H1 (cell line): ENCODE measurements at regions not wholly inside any gene's neighbourhood (a gene's known extent, or its start where the extent isn't known, plus 50 kb on each side); places are given as distances from the start of the nearest gene placed in this dataset.

Source experiments
- CTCF ChIA-PET: fragments of 300-600 bp; sonication (Branson Sonifier 250); formaldehyde crosslinking; loops from one replicate; lab custom pipeline; 2021; ENCODE audit not compliant: partially characterized antibody; lab: Charles Lee
- POLR2A ChIA-PET: fragments of 300-600 bp; sonication (Branson Sonifier 250); formaldehyde crosslinking; loops from one replicate; lab custom pipeline; 2021; ENCODE audit warnings: inconsistent platforms; ENCODE audit not compliant: partially characterized antibody; lab: Charles Lee
- DNase-seq, 2 experiments: peaks; one replicate each; pipeline versions ENCODE4 v3.0.0 to v3.0.0-alpha.2; 2010 to 2022; ENCODE audit warnings: low spot score in 2 of 2, low read depth in 1 of 2, mixed read lengths in 1 of 2
- FAIRE-seq: peaks from 2 replicates; lab custom pipeline; 2011; peaks lifted over from hg19 to GRCh38; lab: Jason Lieb, UNC
- H2AFZ ChIP-seq: 2 replicates; pipeline ENCODE4 v1.8.1; 2012; ENCODE audit warnings: low read length, inconsistent platforms
- H2AK5ac ChIP-seq: 2 replicates; pipeline ENCODE4 v1.6.1; 2013; ENCODE audit warnings: low read depth, low read length
- H2BK120ac ChIP-seq: replicated peaks from 2 replicates; pipeline ENCODE3; 2013; ENCODE audit warnings: low read depth, low read length, inconsistent platforms
- H2BK12ac ChIP-seq: 2 replicates; pipeline ENCODE4 v1.6.1; 2013; ENCODE audit warnings: low read depth, low read length
- H2BK15ac ChIP-seq: 2 replicates; pipeline ENCODE4 v1.6.1; 2013; ENCODE audit warnings: low read length
- H2BK20ac ChIP-seq: 2 replicates; pipeline ENCODE4 v1.6.1; 2013; ENCODE audit warnings: low read length
- H2BK5ac ChIP-seq: 2 replicates; pipeline ENCODE4 v1.6.1; 2013; ENCODE audit warnings: low read depth, low read length
- H3K14ac ChIP-seq: 2 replicates; pipeline ENCODE4 v1.6.1; 2013; ENCODE audit warnings: inconsistent platforms; ENCODE audit not compliant: insufficient read length
- H3K18ac ChIP-seq: 2 replicates; pipeline ENCODE4 v1.6.1; 2013; ENCODE audit warnings: low read length; ENCODE audit errors: extremely low read depth
- H3K23ac ChIP-seq: 2 replicates; pipeline ENCODE4 v1.6.1; 2013; ENCODE audit warnings: inconsistent platforms; ENCODE audit not compliant: insufficient read length
- H3K23me2 ChIP-seq: 2 replicates; pipeline ENCODE4 v1.6.1; 2013; ENCODE audit warnings: low read depth, low read length
- H3K27ac ChIP-seq: 2 replicates; pipeline ENCODE4 v1.6.1; 2011; ENCODE audit warnings: low read depth, low read length, inconsistent platforms
- H3K27me3 ChIP-seq, 4 experiments: replicated peaks in 1 of 4; 1 replicate in 1 of 4; 2 replicates in 3 of 4; pipeline versions ENCODE4 v1.6.1 to v1.8.1; 2011 to 2013; ENCODE audit warnings: low read length in 3 of 4, mild to moderate bottlenecking in 3 of 4, inconsistent platforms in 2 of 4, mixed read lengths in 2 of 4, moderate library complexity in 1 of 4; ENCODE audit not compliant: control insufficient read depth in 3 of 4, insufficient read depth in 3 of 4; ENCODE audit errors: extremely low read depth in 1 of 4
- H3K36me3 ChIP-seq, 4 experiments: 2 replicates each; pipeline versions ENCODE4 v1.6.1 to v1.8.1; 2011 to 2013; ENCODE audit warnings: mild to moderate bottlenecking in 4 of 4, low read length in 3 of 4, moderate library complexity in 2 of 4, control low read depth in 1 of 4, inconsistent platforms in 1 of 4; ENCODE audit not compliant: insufficient read depth in 4 of 4, control insufficient read depth in 2 of 4
- H3K4ac ChIP-seq: replicated peaks from 2 replicates; pipeline ENCODE3; 2013; ENCODE audit warnings: low read length, low read depth, mixed read lengths, inconsistent platforms; ENCODE audit not compliant: insufficient read length
- H3K4me1 ChIP-seq, 4 experiments: replicated peaks in 1 of 4; 1 replicate in 1 of 4; 2 replicates in 3 of 4; pipeline versions ENCODE4 v1.6.1 to v1.8.1; 2011 to 2013; ENCODE audit warnings: low read length in 3 of 4, inconsistent platforms in 2 of 4, mixed read lengths in 1 of 4; ENCODE audit not compliant: insufficient read depth in 4 of 4, control insufficient read depth in 3 of 4
- H3K4me2 ChIP-seq, 2 experiments: 2 replicates each; pipeline versions ENCODE4 v1.6.1 to v1.8.1; 2011 to 2013; ENCODE audit warnings: low read depth in 2 of 2, low read length in 2 of 2, control low read depth in 1 of 2, inconsistent platforms in 1 of 2, mild to moderate bottlenecking in 1 of 2; ENCODE audit not compliant: insufficient read depth in 1 of 2
- H3K4me3 ChIP-seq, 4 experiments: fragments of 200-600, 300-600 bp in 1 of 4; sonication (generic), shearing (Covaris generic), sonication (Bioruptor Twin) in 1 of 4; 2 replicates each; pipeline versions ENCODE4 v1.5.1 to v1.8.1; 2011 to 2016; ENCODE audit warnings: low read length in 4 of 4, low read depth in 3 of 4, control low read depth in 2 of 4, inconsistent platforms in 2 of 4, mild to moderate bottlenecking in 2 of 4, mixed read lengths in 1 of 4, moderate library complexity in 1 of 4; ENCODE audit not compliant: insufficient read depth in 2 of 4; ENCODE audit errors: extremely low read depth in 1 of 4
- H3K56ac ChIP-seq: replicated peaks from 2 replicates; pipeline ENCODE3; 2013; ENCODE audit warnings: low read depth, mild to moderate bottlenecking, mixed read lengths, low read length, inconsistent platforms; ENCODE audit not compliant: insufficient read length
- H3K79me1 ChIP-seq: 2 replicates; pipeline ENCODE4 v1.6.1; 2013; ENCODE audit warnings: low read depth, low read length, control low read depth
- H3K79me2 ChIP-seq, 2 experiments: 2 replicates each; pipeline versions ENCODE4 v1.6.1 to v1.8.1; 2012 to 2013; ENCODE audit warnings: low read length in 2 of 2, mild to moderate bottlenecking in 2 of 2, inconsistent platforms in 1 of 2; ENCODE audit not compliant: insufficient read depth in 2 of 2, control insufficient read depth in 1 of 2
- H3K9ac ChIP-seq, 4 experiments: replicated peaks in 1 of 4; 1 replicate in 1 of 4; 2 replicates in 3 of 4; pipeline versions ENCODE4 v1.6.1 to v1.8.1; 2011 to 2013; ENCODE audit warnings: low read depth in 3 of 4, low read length in 3 of 4, control low read depth in 2 of 4, mild to moderate bottlenecking in 2 of 4, moderate library complexity in 2 of 4, inconsistent platforms in 1 of 4; ENCODE audit errors: extremely low read depth in 1 of 4
- H3K9me3 ChIP-seq, 2 experiments: 2 replicates each; pipeline versions ENCODE4 v1.6.1 to v1.8.1; 2012 to 2013; ENCODE audit warnings: mild to moderate bottlenecking in 2 of 2, moderate library complexity in 2 of 2, control low read depth in 1 of 2, inconsistent platforms in 1 of 2, low read depth in 1 of 2, low read length in 1 of 2, mixed read lengths in 1 of 2; ENCODE audit not compliant: insufficient read depth in 2 of 2
- H4K20me1 ChIP-seq, 2 experiments: replicated peaks in 1 of 2; 2 replicates each; pipeline versions ENCODE3 to v1.8.1; 2011 to 2013; ENCODE audit warnings: inconsistent platforms in 2 of 2, low read length in 2 of 2, mild to moderate bottlenecking in 1 of 2; ENCODE audit not compliant: insufficient read depth in 2 of 2, control insufficient read depth in 1 of 2
- H4K5ac ChIP-seq: 2 replicates; pipeline ENCODE4 v1.6.1; 2013; ENCODE audit warnings: low read length, low read depth, mixed read lengths, inconsistent platforms; ENCODE audit not compliant: insufficient read length
- H4K8ac ChIP-seq: 2 replicates; pipeline ENCODE4 v1.8.0; 2013; ENCODE audit warnings: mild to moderate bottlenecking, moderate library complexity, low read length, inconsistent platforms; ENCODE audit not compliant: insufficient read depth; ENCODE audit errors: extremely low read depth
- H4K91ac ChIP-seq: replicated peaks from 2 replicates; pipeline ENCODE3; 2013; ENCODE audit warnings: low read length, mixed read lengths, inconsistent platforms; ENCODE audit not compliant: insufficient read length
- BACH1 ChIP-seq: IDR thresholded peaks from 2 replicates; pipeline ENCODE4 v1.6.1; 2012; ENCODE audit warnings: low read length, improper control_type of control experiment
- YY1 ChIP-seq: IDR thresholded peaks from 2 replicates; pipeline ENCODE4 v1.6.1; 2011; ENCODE audit warnings: low read depth, mild to moderate bottlenecking, low read length
- WGBS, 2 experiments: shearing (Covaris generic) in 1 of 2; methylation state at CpG; one replicate each; pipeline versions ENCODE4 v1.1.6 to v1.1.7; 2013 to 2015; ENCODE audit warnings: low lambda C conversion rate in 2 of 2, mixed read lengths in 2 of 2, inconsistent platforms in 1 of 2, low coverage in 1 of 2, missing lambda C conversion rate in 1 of 2; ENCODE audit not compliant: insufficient replicate concordance in 2 of 2, insufficient coverage in 1 of 2, insufficient read length in 1 of 2; ENCODE audit errors: extremely low coverage in 1 of 2, missing lambda C conversion rate in 1 of 2; 5-methylcytosine and 5-hydroxymethylcytosine counted together

DNA sequence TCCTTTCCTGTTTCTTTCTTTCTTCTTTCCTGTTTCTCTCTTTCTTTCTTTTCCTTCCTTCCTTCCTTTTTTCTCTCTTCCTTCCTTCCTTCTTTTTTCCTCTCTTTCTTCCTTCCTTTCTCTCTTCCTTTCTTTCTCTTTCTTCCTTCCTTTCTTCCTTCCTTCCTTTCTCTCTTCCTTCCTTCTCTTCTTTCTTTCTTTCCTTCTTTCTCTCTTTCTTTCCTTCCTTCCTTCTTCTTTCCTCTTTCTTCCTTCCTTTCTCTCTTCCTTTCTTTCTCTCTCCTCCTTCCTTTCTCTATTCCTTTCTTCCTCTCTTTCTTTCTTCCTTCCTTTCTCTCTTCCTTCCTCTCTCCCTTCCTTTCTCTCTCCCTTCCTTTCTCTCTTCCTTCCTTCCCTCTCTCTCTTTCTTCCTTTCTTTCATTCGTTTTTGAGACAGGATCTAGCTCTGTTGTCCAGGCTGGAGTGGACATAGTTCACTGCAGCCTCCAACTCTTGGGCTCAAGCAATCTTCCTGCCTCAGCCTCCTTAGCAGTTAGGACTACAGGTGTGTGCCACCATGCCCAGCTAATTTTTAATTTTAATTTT is 170.8 kb upstream of the GMDS start:
- H2BK120ac ChIP-seq: no peak overlapping the region
- no peak for DNase-seq
- H3K79me2 ChIP-seq: no peaks in the 10 kb centered on the region
- H2BK20ac ChIP-seq: no peak overlapping the region
- H3K9ac ChIP-seq: no peak overlapping the region
- H3K4me2 ChIP-seq: no peak overlapping the region
- H3K27ac ChIP-seq: no peak overlapping the region
- 62% methylated on average over 1 of the region's 1 CpG; no CpG with 5 or more reads in 1 of the 2 experiments for WGBS, 2 experiments
- H3K23me2 ChIP-seq: no peaks in the 10 kb centered on the region; the same call in 1 of the 2 replicates
- H3K4me1 ChIP-seq: no peaks in the 10 kb centered on the region; a peak in 1 of 7 replicates
- TF ChIP-seq YY1 (no peak), BACH1 (no peak)
- H2AFZ ChIP-seq: no peak overlapping the region
- no peak for FAIRE-seq
- H3K79me1 ChIP-seq: no peaks in the 10 kb centered on the region
- no peak overlapping the region for H3K23ac ChIP-seq
- ChIA-PET POLR2A (no interaction called here), CTCF (interaction anchor here (0.8 kb wide), 1 partner anchor 20 kb away, joined by 3 read pairs; no protein-coding TSS in a partner anchor)
- H2BK12ac ChIP-seq: no peak overlapping the region
- no peak overlapping the region for H4K91ac ChIP-seq
- no peak overlapping the region for H4K8ac ChIP-seq
- no peak overlapping the region for H3K4ac ChIP-seq
- no peak overlapping the region for H3K56ac ChIP-seq
- H2BK15ac ChIP-seq: no peak overlapping the region
- no peak overlapping the region for H2BK5ac ChIP-seq
- H3K4me3 ChIP-seq: no peak overlapping the region
- H3K14ac ChIP-seq: no peak overlapping the region
- H4K20me1 ChIP-seq: no peaks in the 10 kb centered on the region
- H3K27me3 ChIP-seq: no peaks in the 10 kb centered on the region
- H3K36me3 ChIP-seq: no peaks in the 10 kb centered on the region
- H3K9me3 ChIP-seq: no peaks in the 10 kb centered on the region
- no peak overlapping the region for H2AK5ac ChIP-seq
- no peak overlapping the region for H4K5ac ChIP-seq
- no peak overlapping the region for H3K18ac ChIP-seq
